HCT116 (cell line): ENCODE measurements at regions not wholly inside any gene's neighbourhood (a gene's known extent, or its start where the extent isn't known, plus 50 kb on each side); places are given as distances from the start of the nearest gene placed in this dataset.

Source experiments
- ATAC-seq: fragments of 200-7000 bp; cut with Tn5 transposase; 2 replicates; pipeline ENCODE4 v1.9.1; 2020; ENCODE audit warnings: mild to moderate bottlenecking, moderate library complexity
- BruUV-seq: library from RNA; stranded (reverse); fragments of 400-500 nt; replicated peaks from 2 replicates; lab custom pipeline; 2021; lab: Mats Ljungman, UMichigan
- CTCF ChIA-PET: fragments of 300-600 bp; sonication (Branson Sonifier 250); formaldehyde crosslinking; loops from one replicate; lab custom pipeline; 2021; ENCODE audit warnings: antibody characterized with exemption; lab: Charles Lee
- POLR2A ChIA-PET: fragments of 300-600, 350-600 bp; sonication (Branson Sonifier 250); formaldehyde crosslinking; loops from one replicate; lab custom pipeline; 2021; ENCODE audit warnings: antibody characterized with exemption; lab: Charles Lee
- RAD21 ChIA-PET, 2 experiments: fragments of 300-600 bp; sonication (Branson Sonifier 250); formaldehyde crosslinking; loops; one replicate each; lab custom pipeline; 2023; ENCODE audit warnings: low total read pairs in 2 of 2; ENCODE audit not compliant: uncharacterized antibody in 2 of 2, unreplicated experiment in 2 of 2, low non-redundant PET in 1 of 2; lab: Charles Lee
- DNase-seq: peaks from one replicate; pipeline ENCODE4 v3.0.0-alpha.2; 2010; ENCODE audit warnings: low read depth, low spot score
- H2AFZ ChIP-seq: fragments of 200-600 bp; shearing (Covaris generic), sonication (generic); 2 replicates; pipeline ENCODE4 v1.6.1; 2017; ENCODE audit warnings: low read depth, mixed run types, mixed read lengths, antibody characterized with exemption, low read length; ENCODE audit not compliant: poor library complexity, severe bottlenecking
- H3K27ac ChIP-seq: 2 replicates; pipeline ENCODE4 v1.5.1; 2012; ENCODE audit warnings: low read depth, low read length
- H3K27me3 ChIP-seq: fragments of 200-600 bp; sonication (generic); 2 replicates; pipeline ENCODE4 v1.6.1; 2016; ENCODE audit warnings: mixed run types, low read length, mixed read lengths; ENCODE audit not compliant: insufficient read depth
- H3K36me3 ChIP-seq, 2 experiments: fragments of 200-500 bp in 1 of 2; fragments of 200-600 bp in 1 of 2; sonication (Bioruptor generic) in 1 of 2; sonication (generic) in 1 of 2; 2 replicates each; pipeline versions ENCODE4 v1.5.1 to v1.6.1; 2014 to 2016; ENCODE audit warnings: low read length in 2 of 2, inconsistent platforms in 1 of 2, mixed read lengths in 1 of 2, mixed run types in 1 of 2; ENCODE audit not compliant: insufficient read depth in 2 of 2, control insufficient read depth in 1 of 2
- H3K4me1 ChIP-seq, 2 experiments: fragments of 200-600 bp in 1 of 2; sonication (generic) in 1 of 2; 2 replicates each; pipeline versions ENCODE4 v1.5.1 to v1.6.1; 2012 to 2017; ENCODE audit warnings: low read length in 2 of 2, inconsistent platforms in 1 of 2, mild to moderate bottlenecking in 1 of 2, mixed read lengths in 1 of 2, mixed run types in 1 of 2, moderate library complexity in 1 of 2; ENCODE audit not compliant: insufficient read depth in 2 of 2, control insufficient read depth in 1 of 2
- H3K4me2 ChIP-seq: fragments of 200-600 bp; sonication (generic); 2 replicates; pipeline ENCODE4 v1.6.1; 2017; ENCODE audit warnings: mixed run types, low read length, mixed read lengths
- H3K4me3 ChIP-seq, 2 experiments: fragments of 200-600 bp in 1 of 2; sonication (generic) in 1 of 2; replicated peaks in 1 of 2; 2 replicates each; pipeline ENCODE4 v1.5.1; 2011 to 2016; ENCODE audit warnings: low read length in 2 of 2, control low read depth in 1 of 2, low read depth in 1 of 2, mild to moderate bottlenecking in 1 of 2, mixed read lengths in 1 of 2, mixed run types in 1 of 2
- H3K79me2 ChIP-seq: fragments of 200-600 bp; sonication (generic); 2 replicates; pipeline ENCODE4 v1.6.1; 2017; ENCODE audit warnings: mild to moderate bottlenecking, mixed run types, low read length, moderate library complexity, mixed read lengths; ENCODE audit not compliant: insufficient read depth
- H3K9ac ChIP-seq: fragments of 200-600 bp; sonication (generic); 2 replicates; pipeline ENCODE4 v1.6.1; 2016; ENCODE audit warnings: low read length, mixed read lengths
- H3K9me2 ChIP-seq: fragments of 200-600 bp; sonication (generic), shearing (Covaris generic); 2 replicates; pipeline ENCODE4 v1.6.1; 2017; ENCODE audit warnings: mixed run types, mild to moderate bottlenecking, moderate library complexity; ENCODE audit not compliant: insufficient read depth
- H3K9me3 ChIP-seq, 2 experiments: fragments of 200-500 bp in 1 of 2; fragments of 200-600 bp in 1 of 2; sonication (Bioruptor generic) in 1 of 2; sonication (generic) in 1 of 2; 2 replicates each; pipeline ENCODE4 v1.6.1; 2014 to 2017; ENCODE audit warnings: low read length in 2 of 2, mixed read lengths in 2 of 2, inconsistent platforms in 1 of 2, low read depth in 1 of 2, mild to moderate bottlenecking in 1 of 2, mixed run types in 1 of 2, moderate library complexity in 1 of 2; ENCODE audit not compliant: control insufficient read depth in 1 of 2, insufficient read depth in 1 of 2
- H4K20me1 ChIP-seq: fragments of 200-600 bp; sonication (generic), shearing (Covaris generic); 2 replicates; pipeline ENCODE4 v1.6.1; 2017; ENCODE audit warnings: mixed run types, mild to moderate bottlenecking, moderate library complexity; ENCODE audit not compliant: insufficient read depth
- ATF3 ChIP-seq: IDR thresholded peaks from 2 replicates; pipeline ENCODE4 v1.6.1; 2012
- CBX3 ChIP-seq: IDR thresholded peaks from 2 replicates; pipeline ENCODE4 v1.6.1; 2012; ENCODE audit warnings: low read depth
- CEBPB ChIP-seq: IDR thresholded peaks from 2 replicates; pipeline ENCODE4 v1.6.1; 2012; ENCODE audit warnings: low read depth
- CTCF ChIP-seq, 3 experiments: fragments of 200-600 bp in 1 of 3; sonication (generic) in 1 of 3; IDR thresholded peaks in 2 of 3; conservative IDR thresholded peaks in 1 of 3; 2 replicates each; pipeline ENCODE4 v1.5.1; 2012 to 2017; ENCODE audit warnings: low read depth in 2 of 3, low read length in 2 of 3, antibody characterized with exemption in 1 of 3, borderline replicate concordance in 1 of 3, control low read depth in 1 of 3, mild to moderate bottlenecking in 1 of 3, mixed read lengths in 1 of 3, mixed run types in 1 of 3, moderate library complexity in 1 of 3; ENCODE audit not compliant: insufficient read depth in 1 of 3
- EZH2 ChIP-seq: fragments of 200-600 bp; sonication (generic); IDR thresholded peaks from 2 replicates; pipeline ENCODE4 v1.6.1; 2017; ENCODE audit warnings: antibody characterized with exemption, mixed run types
- EZH2phosphoT487 ChIP-seq: fragments of 200-600 bp; IDR thresholded peaks from 2 replicates; pipeline ENCODE4 v1.6.1; 2018; ENCODE audit warnings: antibody characterized with exemption, borderline replicate concordance
- POLR2A ChIP-seq: IDR thresholded peaks from 2 replicates; pipeline ENCODE4 v1.7.0; 2011; ENCODE audit warnings: borderline replicate concordance; ENCODE audit not compliant: insufficient read depth, insufficient read length; ENCODE audit errors: extremely low read depth
- POLR2AphosphoS5 ChIP-seq: IDR thresholded peaks from 2 replicates; pipeline ENCODE4 v1.6.1; 2011; ENCODE audit warnings: mild to moderate bottlenecking, low read depth, low read length, moderate library complexity
- TCF7L2 ChIP-seq: IDR thresholded peaks from 2 replicates; pipeline ENCODE4 v1.7.0; 2011; ENCODE audit warnings: borderline replicate concordance, inconsistent platforms; ENCODE audit not compliant: insufficient read depth, insufficient read length; ENCODE audit errors: extremely low read depth
- YY1 ChIP-seq: IDR thresholded peaks from 2 replicates; pipeline ENCODE4 v1.6.1; 2011; ENCODE audit warnings: low read length, low read depth, moderate library complexity, mild to moderate bottlenecking; ENCODE audit not compliant: insufficient replicate concordance; ENCODE audit errors: extremely low read depth
- intact Hi-C: fragments of 100-400 bp; cut with micrococcal nuclease; formaldehyde crosslinking; loops from 2 replicates; pipeline ENCODE4 v1.10.0; 2022

GRCh38 chr2:19841918-19842693 lies 59.7 kb downstream of the TTC32 start:
- Histone ChIP-seq H3K79me2 (no peaks in the 10 kb centered on the region), H2AFZ (no peak overlapping the region), H3K9me3 (no peaks in the 10 kb centered on the region), H3K9ac (no peak overlapping the region), H3K9me2 (no peaks in the 10 kb centered on the region), H3K27ac (no peak overlapping the region), H3K4me1 (no peaks in the 10 kb centered on the region), H3K4me3 (no peak overlapping the region), H3K27me3 (peaks cover 33% of the 10 kb centered on the region; the same call in 1 of the 2 replicates), H4K20me1 (no peaks in the 10 kb centered on the region), H3K36me3 (no peaks in the 10 kb centered on the region), H3K4me2 (no peak overlapping the region)
- no peak for DNase-seq
- no peak for ATAC-seq
- no peak for TF ChIP-seq CEBPB
- no peak for TF ChIP-seq POLR2AphosphoS5
- no peak for TF ChIP-seq ATF3
- no peak for TF ChIP-seq POLR2A
- no peak for TF ChIP-seq EZH2phosphoT487
- TF ChIP-seq CTCF (IDR thresholded peaks at IDR 0.05 in 2 of 3, conservative IDR thresholded peaks at IDR 0.05 in 1 of 3; ENCODE audit: borderline replicate concordance in 1 of 3, insufficient read depth in 1 of 3, low read depth in 2 of 3, low read length in 2 of 3), result no peak
- no peak for TF ChIP-seq CBX3
- TF ChIP-seq TCF7L2, result no peak
- no peak for TF ChIP-seq YY1
- no peak for TF ChIP-seq EZH2
- POLR2A ChIA-PET, result no interaction called here
- no TSS peak for BruUV-seq
- CTCF ChIA-PET, result no interaction called here
- RAD21 ChIA-PET, result no interaction called here
- intact Hi-C loops, result no loop called here
